ENCODE measurements at regions not wholly inside any gene's neighbourhood (a gene's known extent, or its start where the extent isn't known, plus 50 kb on each side); places are given as distances from the start of the nearest gene placed in this dataset.

- Histone ChIP-seq H3K4me3 (ENCODE audit: low read length) (no peak overlapping the region), H3K27me3 (ENCODE audit: insufficient read depth, low read depth, low read length) (no peaks in the 10 kb centered on the region), H3K9me2 (ENCODE audit: insufficient read depth, low read length) (no peaks in the 10 kb centered on the region), H2AFZ (ENCODE audit: low read depth, low read length) (no peak overlapping the region), H3K27ac (ENCODE audit: low read length) (no peak overlapping the region), H4K20me1 (ENCODE audit: insufficient read depth) (no peaks in the 10 kb centered on the region), H3K36me3 (ENCODE audit: insufficient read depth, low read length) (no peaks in the 10 kb centered on the region), H3F3A (ENCODE audit: insufficient read depth, low read length, poor library complexity, severe bottlenecking) (no peaks in the 10 kb centered on the region), H3K9me3 (ENCODE audit: low read length) (no peaks in the 10 kb centered on the region), H3K9ac (ENCODE audit: low read length) (no peak overlapping the region), H3K79me2 (replicated peaks; ENCODE audit: insufficient read depth, low read length) (no peaks in the 10 kb centered on the region), H3K4me2 (ENCODE audit: low read length) (no peak overlapping the region)
- TF ChIP-seq SMC3 (conservative IDR thresholded peaks at IDR 0.05; ENCODE audit: poor library complexity): no peak
- TF ChIP-seq EP300 (conservative IDR thresholded peaks at IDR 0.05; ENCODE audit: poor library complexity, severe bottlenecking): no peak
- no peak for TF ChIP-seq CTCF (IDR thresholded peaks at IDR 0.05; ENCODE audit: poor library complexity, severe bottlenecking)
- TF ChIP-seq TAF1 (IDR thresholded peaks at IDR 0.05; ENCODE audit: low read depth): no peak
- no peak for TF ChIP-seq EZH2 (IDR thresholded peaks at IDR 0.05; ENCODE audit: borderline replicate concordance, insufficient read depth, low read length, poor library complexity, severe bottlenecking)
- no peak for TF ChIP-seq POLR2AphosphoS5 (IDR thresholded peaks at IDR 0.05)
- no peak for TF ChIP-seq MXI1 (conservative IDR thresholded peaks at IDR 0.05; ENCODE audit: poor library complexity, severe bottlenecking)
- TF ChIP-seq, protein P1, sequence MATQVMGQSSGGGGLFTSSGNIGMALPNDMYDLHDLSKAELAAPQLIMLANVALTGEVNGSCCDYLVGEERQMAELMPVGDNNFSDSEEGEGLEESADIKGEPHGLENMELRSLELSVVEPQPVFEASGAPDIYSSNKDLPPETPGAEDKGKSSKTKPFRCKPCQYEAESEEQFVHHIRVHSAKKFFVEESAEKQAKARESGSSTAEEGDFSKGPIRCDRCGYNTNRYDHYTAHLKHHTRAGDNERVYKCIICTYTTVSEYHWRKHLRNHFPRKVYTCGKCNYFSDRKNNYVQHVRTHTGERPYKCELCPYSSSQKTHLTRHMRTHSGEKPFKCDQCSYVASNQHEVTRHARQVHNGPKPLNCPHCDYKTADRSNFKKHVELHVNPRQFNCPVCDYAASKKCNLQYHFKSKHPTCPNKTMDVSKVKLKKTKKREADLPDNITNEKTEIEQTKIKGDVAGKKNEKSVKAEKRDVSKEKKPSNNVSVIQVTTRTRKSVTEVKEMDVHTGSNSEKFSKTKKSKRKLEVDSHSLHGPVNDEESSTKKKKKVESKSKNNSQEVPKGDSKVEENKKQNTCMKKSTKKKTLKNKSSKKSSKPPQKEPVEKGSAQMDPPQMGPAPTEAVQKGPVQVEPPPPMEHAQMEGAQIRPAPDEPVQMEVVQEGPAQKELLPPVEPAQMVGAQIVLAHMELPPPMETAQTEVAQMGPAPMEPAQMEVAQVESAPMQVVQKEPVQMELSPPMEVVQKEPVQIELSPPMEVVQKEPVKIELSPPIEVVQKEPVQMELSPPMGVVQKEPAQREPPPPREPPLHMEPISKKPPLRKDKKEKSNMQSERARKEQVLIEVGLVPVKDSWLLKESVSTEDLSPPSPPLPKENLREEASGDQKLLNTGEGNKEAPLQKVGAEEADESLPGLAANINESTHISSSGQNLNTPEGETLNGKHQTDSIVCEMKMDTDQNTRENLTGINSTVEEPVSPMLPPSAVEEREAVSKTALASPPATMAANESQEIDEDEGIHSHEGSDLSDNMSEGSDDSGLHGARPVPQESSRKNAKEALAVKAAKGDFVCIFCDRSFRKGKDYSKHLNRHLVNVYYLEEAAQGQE (IDR thresholded peaks at IDR 0.05; ENCODE audit: borderline replicate concordance): no peak
- no peak for TF ChIP-seq RAD21 (conservative IDR thresholded peaks at IDR 0.05)
These were observed 683.1 kb upstream of the PRR20A start for GRCh38 chr13:56457535-56458190.

GRCh38 chr13:56459286-56459685 is 681.4 kb upstream of the PRR20A start:
- no peaks in the 10 kb centered on the region for H3K27me3 ChIP-seq (ENCODE audit: insufficient read depth, low read depth, low read length)
- no peaks in the 10 kb centered on the region for H3K9me3 ChIP-seq (ENCODE audit: low read length)
- H2AFZ ChIP-seq (ENCODE audit: low read depth, low read length): no peak overlapping the region
- H3K27ac ChIP-seq (ENCODE audit: low read length): no peak overlapping the region
- H3K9me2 ChIP-seq (ENCODE audit: insufficient read depth, low read length): no peaks in the 10 kb centered on the region
- H3K36me3 ChIP-seq (ENCODE audit: insufficient read depth, low read length): no peaks in the 10 kb centered on the region
- H3K4me2 ChIP-seq (ENCODE audit: low read length): no peak overlapping the region
- no peaks in the 10 kb centered on the region for H3K79me2 ChIP-seq (replicated peaks; ENCODE audit: insufficient read depth, low read length)
- H3F3A ChIP-seq (ENCODE audit: insufficient read depth, low read length, poor library complexity, severe bottlenecking): no peaks in the 10 kb centered on the region
- H3K4me3 ChIP-seq (ENCODE audit: low read length): no peak overlapping the region
- H3K9ac ChIP-seq (ENCODE audit: low read length): no peak overlapping the region
- H4K20me1 ChIP-seq (ENCODE audit: insufficient read depth): no peaks in the 10 kb centered on the region
- TF ChIP-seq MXI1 (conservative IDR thresholded peaks at IDR 0.05; ENCODE audit: poor library complexity, severe bottlenecking) (no peak), POLR2AphosphoS5 (IDR thresholded peaks at IDR 0.05) (peak; percentile 22), EP300 (conservative IDR thresholded peaks at IDR 0.05; ENCODE audit: poor library complexity, severe bottlenecking) (peak; percentile 46)
